GM19240 (cell line): ENCODE measurements at regions not wholly inside any gene's neighbourhood (a gene's known extent, or its start where the extent isn't known, plus 50 kb on each side); places are given as distances from the start of the nearest gene placed in this dataset.
"Not testable (repeated sequence)": the region's sequence is repeated elsewhere in the genome, so short reads cannot be mapped to it uniquely, and the experiment has no call there.

Source experiments
- DNase-seq: peaks from one replicate; pipeline ENCODE4 v3.0.0; 2011; ENCODE audit warnings: low spot score; ENCODE audit not compliant: insufficient read length

GRCh38 chr2:138066139-138066806 is 102.0 kb downstream of the HNMT start:
- DNase-seq = no peak

GRCh38 chr2:138066841-138067240 is 102.6 kb downstream of the HNMT start:
- no peak for DNase-seq

- not testable (repeated sequence) for DNase-seq
Measured at GRCh38 chr2:138068669-138069068, 104.4 kb downstream of the HNMT start.

GRCh38 chr2:138071042-138071719 is 106.9 kb downstream of the HNMT start:
- not testable (repeated sequence) for DNase-seq

- no peak for DNase-seq
Measured at GRCh38 chr2:138071720-138072719, 107.7 kb downstream of the HNMT start.

GRCh38 chr2:138078153-138078552 is 113.9 kb downstream of the HNMT start:
- DNase-seq = no peak

GRCh38 chr2:138079976-138080375 is 115.7 kb downstream of the HNMT start:
- DNase-seq = no peak

- DNase-seq = no peak
Measured at GRCh38 chr2:138081225-138082073, 117.2 kb downstream of the HNMT start.

- no peak for DNase-seq
Measured at GRCh38 chr2:138084206-138084605, 119.9 kb downstream of the HNMT start.

- DNase-seq = not testable (repeated sequence)
Measured at GRCh38 chr2:138085441-138085840, 121.2 kb downstream of the HNMT start.

GRCh38 chr2:138086576-138086975 is 122.3 kb downstream of the HNMT start:
- no peak for DNase-seq

GRCh38 chr2:138087751-138088593 is 123.7 kb downstream of the HNMT start:
- no peak for DNase-seq

- no peak for DNase-seq
Measured at GRCh38 chr2:138090330-138090729, 126.1 kb downstream of the HNMT start.

GRCh38 chr2:138093455-138093854 is 129.2 kb downstream of the HNMT start:
- DNase-seq = no peak

GRCh38 chr2:138094031-138094430 is 129.8 kb downstream of the HNMT start:
- no peak for DNase-seq

- DNase-seq = no peak
Measured at GRCh38 chr2:138095336-138095735, 131.1 kb downstream of the HNMT start.

GRCh38 chr2:138099288-138099687 is 135.0 kb downstream of the HNMT start:
- DNase-seq = not testable (repeated sequence)

- no peak for DNase-seq
Measured at GRCh38 chr2:138101718-138102117, 137.4 kb downstream of the HNMT start.

- DNase-seq = no peak
Measured at GRCh38 chr2:138102664-138103063, 138.4 kb downstream of the HNMT start.

- no peak for DNase-seq
Measured at GRCh38 chr2:138103156-138103555, 138.9 kb downstream of the HNMT start.
